ENCODE measurements at regions not wholly inside any gene's neighbourhood (a gene's known extent, or its start where the extent isn't known, plus 50 kb on each side); places are given as distances from the start of the nearest gene placed in this dataset.

- in situ Hi-C loops (cut with HindIII; ENCODE audit: low sequenced_read_pairs), result no loop called here
Observed at GRCh38 chr15:93182703-93183205, 93.7 kb upstream of the RGMA start.

GRCh38 chr15:93180656-93181055 lies 91.6 kb upstream of the RGMA start:
- in situ Hi-C loops (cut with HindIII; ENCODE audit: low sequenced_read_pairs), result no loop called here

- in situ Hi-C loops (cut with HindIII; ENCODE audit: low sequenced_read_pairs), result no loop called here
Observed at GRCh38 chr15:93180128-93180527, 91.1 kb upstream of the RGMA start.

- in situ Hi-C loops (cut with HindIII; ENCODE audit: low sequenced_read_pairs), result no loop called here
Observed at GRCh38 chr15:93179700-93180102, 90.7 kb upstream of the RGMA start.

- in situ Hi-C loops (cut with HindIII; ENCODE audit: low sequenced_read_pairs), result no loop called here
Observed at GRCh38 chr15:93179072-93179471, 90.1 kb upstream of the RGMA start.

- in situ Hi-C loops (cut with HindIII; ENCODE audit: low sequenced_read_pairs), result no loop called here
Observed at GRCh38 chr15:93178371-93178770, 89.4 kb upstream of the RGMA start.

- in situ Hi-C loops (cut with HindIII; ENCODE audit: low sequenced_read_pairs), result no loop called here
Observed at GRCh38 chr15:93176065-93176464, 87.1 kb upstream of the RGMA start.

GRCh38 chr15:93174836-93175235 lies 85.8 kb upstream of the RGMA start:
- in situ Hi-C loops (cut with HindIII; ENCODE audit: low sequenced_read_pairs), result no loop called here

- in situ Hi-C loops (cut with HindIII; ENCODE audit: low sequenced_read_pairs), result no loop called here
Observed at GRCh38 chr15:93173369-93173768, 84.4 kb upstream of the RGMA start.

- in situ Hi-C loops (cut with HindIII; ENCODE audit: low sequenced_read_pairs), result no loop called here
Observed at GRCh38 chr15:93171476-93171875, 82.5 kb upstream of the RGMA start.

- in situ Hi-C loops (cut with HindIII; ENCODE audit: low sequenced_read_pairs), result no loop called here
Observed at GRCh38 chr15:93170329-93170728, 81.3 kb upstream of the RGMA start.

- in situ Hi-C loops (cut with HindIII; ENCODE audit: low sequenced_read_pairs), result no loop called here
Observed at GRCh38 chr15:93168910-93169309, 79.9 kb upstream of the RGMA start.

GRCh38 chr15:93167291-93167690 lies 78.3 kb upstream of the RGMA start:
- in situ Hi-C loops (cut with HindIII; ENCODE audit: low sequenced_read_pairs), result no loop called here

GRCh38 chr15:93166675-93167074 lies 77.7 kb upstream of the RGMA start:
- in situ Hi-C loops (cut with HindIII; ENCODE audit: low sequenced_read_pairs), result no loop called here

- in situ Hi-C loops (cut with HindIII; ENCODE audit: low sequenced_read_pairs), result no loop called here
Observed at GRCh38 chr15:93165734-93166470, 76.9 kb upstream of the RGMA start.

GRCh38 chr15:93164409-93164808 lies 75.4 kb upstream of the RGMA start:
- in situ Hi-C loops (cut with HindIII; ENCODE audit: low sequenced_read_pairs), result loop anchor here (5.0 kb wide), 1 partner anchor 82 kb away; no protein-coding TSS in a partner anchor

GRCh38 chr15:93162560-93162959 lies 73.5 kb upstream of the RGMA start:
- in situ Hi-C loops (cut with HindIII; ENCODE audit: low sequenced_read_pairs), result loop anchor here (5.0 kb wide), 1 partner anchor 80 kb away; no protein-coding TSS in a partner anchor

GRCh38 chr15:93159930-93160329 lies 70.9 kb upstream of the RGMA start:
- in situ Hi-C loops (cut with HindIII; ENCODE audit: low sequenced_read_pairs), result loop anchor here (5.0 kb wide), 1 partner anchor 78 kb away; no protein-coding TSS in a partner anchor

- in situ Hi-C loops (cut with HindIII; ENCODE audit: low sequenced_read_pairs), result no loop called here
Observed at GRCh38 chr15:93158097-93158900, 69.3 kb upstream of the RGMA start.

- in situ Hi-C loops (cut with HindIII; ENCODE audit: low sequenced_read_pairs), result no loop called here
Observed at GRCh38 chr15:93154666-93155065, 65.7 kb upstream of the RGMA start.

GRCh38 chr15:93152951-93153350 lies 63.9 kb upstream of the RGMA start:
- in situ Hi-C loops (cut with HindIII; ENCODE audit: low sequenced_read_pairs), result no loop called here

- in situ Hi-C loops (cut with HindIII; ENCODE audit: low sequenced_read_pairs), result no loop called here
Observed at GRCh38 chr15:93152360-93152759, 63.3 kb upstream of the RGMA start.
